Endothelial cell of umbilical vein (primary cell): ENCODE measurements at regions not wholly inside any gene's neighbourhood (a gene's known extent, or its start where the extent isn't known, plus 50 kb on each side); places are given as distances from the start of the nearest gene placed in this dataset.

Source experiments
- BruUV-seq: library from RNA; stranded (reverse); fragments of 400-500 nt; replicated peaks from 2 replicates; lab custom pipeline; 2021; lab: Mats Ljungman, UMichigan
- CTCF ChIA-PET: fragments of 300-600, 350-600 bp; sonication (Branson Sonifier 250); formaldehyde crosslinking; loops from one replicate; lab custom pipeline; 2021; ENCODE audit warnings: antibody characterized with exemption, inconsistent platforms; lab: Charles Lee
- POLR2A ChIA-PET: fragments of 300-600, 350-600 bp; sonication (Branson Sonifier 250); formaldehyde crosslinking; loops from one replicate; lab custom pipeline; 2021; ENCODE audit warnings: antibody characterized with exemption, inconsistent platforms; lab: Charles Lee
- DNase-seq: peaks from one replicate; pipeline ENCODE4 v3.0.0-alpha.2; 2011; ENCODE audit warnings: low read depth, low spot score
- FAIRE-seq: peaks from 2 replicates; lab custom pipeline; 2011; peaks lifted over from hg19 to GRCh38; lab: Jason Lieb, UNC
- H2AFZ ChIP-seq: 2 replicates; pipeline ENCODE4 v1.6.0; 2012; ENCODE audit warnings: low read depth, low read length, control low read depth, inconsistent platforms
- H3K27ac ChIP-seq: 2 replicates; pipeline ENCODE4 v1.5.1; 2011; ENCODE audit warnings: low read depth, mild to moderate bottlenecking, control low read depth, low read length, moderate library complexity; ENCODE audit not compliant: insufficient read depth
- H3K27me3 ChIP-seq, 2 experiments: 2 replicates each; pipeline versions ENCODE4 v1.6.0 to v1.6.1; 2011; ENCODE audit warnings: low read length in 2 of 2, mixed read lengths in 1 of 2; ENCODE audit not compliant: control insufficient read depth in 2 of 2, insufficient read depth in 2 of 2
- H3K36me3 ChIP-seq, 2 experiments: 2 replicates in 1 of 2; 3 replicates in 1 of 2; pipeline ENCODE4 v1.5.1; 2011; ENCODE audit warnings: low read length in 2 of 2, mild to moderate bottlenecking in 1 of 2, moderate library complexity in 1 of 2; ENCODE audit not compliant: control insufficient read depth in 2 of 2, insufficient read depth in 2 of 2; ENCODE audit errors: extremely low read depth in 1 of 2
- H3K4me1 ChIP-seq: 3 replicates; pipeline ENCODE4 v1.5.1; 2011; ENCODE audit warnings: mild to moderate bottlenecking, low read length; ENCODE audit not compliant: control insufficient read depth, insufficient read depth; ENCODE audit errors: extremely low read depth
- H3K4me2 ChIP-seq: 2 replicates; pipeline ENCODE4 v1.6.1; 2011; ENCODE audit warnings: low read length, control low read depth, mixed read lengths; ENCODE audit not compliant: insufficient read depth
- H3K4me3 ChIP-seq, 3 experiments: fragments of 200-600 bp in 1 of 3; sonication (generic), shearing (Covaris generic) in 1 of 3; replicated peaks in 1 of 3; 2 replicates each; pipeline ENCODE4 v1.5.1; 2011 to 2016; ENCODE audit warnings: control low read depth in 3 of 3, low read length in 3 of 3, mild to moderate bottlenecking in 2 of 3, inconsistent platforms in 1 of 3, low read depth in 1 of 3, moderate library complexity in 1 of 3; ENCODE audit not compliant: insufficient read depth in 1 of 3
- H3K79me2 ChIP-seq: 2 replicates; pipeline ENCODE4 v1.6.0; 2012; ENCODE audit warnings: low read length, inconsistent platforms; ENCODE audit not compliant: control insufficient read depth, insufficient read depth
- H3K9ac ChIP-seq: replicated peaks from 2 replicates; pipeline ENCODE3; 2011; ENCODE audit warnings: low read length, control low read depth; ENCODE audit not compliant: insufficient read depth; ENCODE audit errors: extremely low read depth
- H3K9me1 ChIP-seq: replicated peaks from 3 replicates; pipeline ENCODE4 v1.6.0; 2011; ENCODE audit warnings: mild to moderate bottlenecking, low read length; ENCODE audit not compliant: control insufficient read depth, insufficient read depth; ENCODE audit errors: extremely low read depth
- H3K9me3 ChIP-seq: replicated peaks from 2 replicates; pipeline ENCODE4 v1.5.1; 2012; ENCODE audit warnings: low read length, inconsistent platforms; ENCODE audit not compliant: control insufficient read depth, insufficient read depth
- H4K20me1 ChIP-seq: replicated peaks from 2 replicates; pipeline ENCODE3; 2011; ENCODE audit warnings: mild to moderate bottlenecking, low read length; ENCODE audit not compliant: control insufficient read depth, insufficient read depth; ENCODE audit errors: extremely low read depth
- CTCF ChIP-seq, 2 donors: IDR thresholded peaks; 1 replicate in 1 of 2; 2 replicates in 1 of 2; pipeline ENCODE4 v1.5.1; 2011; ENCODE audit warnings: low read length in 2 of 2, mild to moderate bottlenecking in 2 of 2, moderate library complexity in 2 of 2, control low read depth in 1 of 2, inconsistent platforms in 1 of 2, low read depth in 1 of 2; ENCODE audit not compliant: insufficient read depth in 1 of 2; ENCODE audit errors: extremely low read depth in 1 of 2
- EZH2 ChIP-seq: IDR thresholded peaks from 2 replicates; pipeline ENCODE4 v1.6.1; 2012; ENCODE audit warnings: borderline replicate concordance, low read depth, mild to moderate bottlenecking, moderate library complexity, low read length, inconsistent platforms; ENCODE audit not compliant: severe bottlenecking
- FOS ChIP-seq: IDR thresholded peaks from 2 replicates; pipeline ENCODE4 v1.6.1; 2011; ENCODE audit warnings: mild to moderate bottlenecking, low read length, moderate library complexity, borderline replicate concordance; ENCODE audit not compliant: insufficient read depth
- GATA2 ChIP-seq: IDR thresholded peaks from 2 replicates; pipeline ENCODE4 v1.7.0; 2011; ENCODE audit warnings: low read depth, mild to moderate bottlenecking, moderate library complexity, mixed read lengths, low read length; ENCODE audit not compliant: insufficient read length, insufficient read depth
- JUN ChIP-seq: IDR thresholded peaks from 2 replicates; pipeline ENCODE4 v1.6.1; 2011; ENCODE audit warnings: borderline replicate concordance, low read depth; ENCODE audit not compliant: insufficient read length, insufficient read depth
- MAX ChIP-seq: IDR thresholded peaks from 2 replicates; pipeline ENCODE4 v1.6.1; 2011; ENCODE audit not compliant: insufficient read depth, insufficient read length
- MYC ChIP-seq: IDR thresholded peaks from one replicate; pipeline ENCODE4 v1.6.1; 2011; ENCODE audit warnings: mild to moderate bottlenecking, low read depth, low read length
- POLR2A ChIP-seq: IDR thresholded peaks from 2 replicates; pipeline ENCODE4 v1.6.1; 2012; ENCODE audit warnings: low read depth, mild to moderate bottlenecking, control low read depth, low read length
- POLR2AphosphoS5 ChIP-seq: IDR thresholded peaks from 2 replicates; pipeline ENCODE4 v1.6.1; 2012; ENCODE audit warnings: low read depth, mild to moderate bottlenecking, control low read depth, low read length, moderate library complexity; ENCODE audit not compliant: insufficient read depth
- dilution Hi-C: fragments of 300-500 bp; cut with MboI; formaldehyde crosslinking; loops from one replicate; pipeline ENCODE4 v1.15.0; 2019; ENCODE audit warnings: low sequenced_read_pairs; ENCODE audit not compliant: extremely low pct_ligation_motif_present
- intact Hi-C: fragments of 100-400 bp; cut with micrococcal nuclease; formaldehyde crosslinking; loops from one replicate; pipeline ENCODE4 v1.10.0; 2022

GRCh38 chr2:217709478-217710210, 293.2 kb downstream of the TNS1 start:
- no peak overlapping the region for H2AFZ ChIP-seq

GRCh38 chr2:217707131-217707611, 295.6 kb downstream of the TNS1 start:
- Histone ChIP-seq H3K27me3 (peaks cover 0 to 4% of the 10 kb centered on the region in 2 experiments), H3K27ac (no peak overlapping the region), H3K79me2 (no peaks in the 10 kb centered on the region), H3K9me1 (no peaks in the 10 kb centered on the region), H2AFZ (no peak overlapping the region), H3K4me1 (no peaks in the 10 kb centered on the region), H3K4me3 (no peak overlapping the region), H3K4me2 (no peak overlapping the region), H3K9ac (no peak overlapping the region), H3K9me3 (no peaks in the 10 kb centered on the region), H4K20me1 (no peaks in the 10 kb centered on the region), H3K36me3 (no peaks in the 10 kb centered on the region)
- ChIA-PET POLR2A (no interaction called here), CTCF (interaction anchor here (0.8 to 1.1 kb wide), 2 partner anchors 55 to 57 kb away, joined by 3 read pairs; no protein-coding TSS in a partner anchor)
- dilution Hi-C loops: no loop called here
- DNase-seq (no peak), FAIRE-seq (no peak)
- BruUV-seq: no TSS peak
- TF ChIP-seq FOS: no peak
- no peak for TF ChIP-seq EZH2
- no peak for TF ChIP-seq MYC
- TF ChIP-seq POLR2A: no peak
- TF ChIP-seq POLR2AphosphoS5: no peak
- no peak for TF ChIP-seq JUN
- no peak for TF ChIP-seq CTCF (IDR thresholded peaks at IDR 0.05; ENCODE audit: extremely low read depth in 1 of 2, insufficient read depth in 1 of 2, low read depth in 1 of 2, low read length in 2 of 2)
- no peak for TF ChIP-seq MAX
- intact Hi-C loops: no loop called here

More at GRCh38 chr2:217709478-217710210, 293.2 kb downstream of the TNS1 start:
- TF ChIP-seq EZH2 (no peak), GATA2 (no peak), POLR2AphosphoS5 (no peak)
- dilution Hi-C loops: no loop called here
- Histone ChIP-seq H3K79me2 (no peaks in the 10 kb centered on the region), H3K27ac (no peak overlapping the region), H3K9me1 (no peaks in the 10 kb centered on the region), H3K4me3 (no peak overlapping the region), H3K4me1 (no peaks in the 10 kb centered on the region), H3K27me3 (peaks cover 0 to 7% of the 10 kb centered on the region in 2 experiments), H4K20me1 (no peaks in the 10 kb centered on the region), H3K9ac (no peak overlapping the region), H3K4me2 (no peak overlapping the region), H3K9me3 (no peaks in the 10 kb centered on the region), H3K36me3 (no peaks in the 10 kb centered on the region)
- DNase-seq: no peak
- BruUV-seq: no TSS peak
- ChIA-PET POLR2A (no interaction called here), CTCF (interaction anchor here (0.9 to 4.5 kb wide), 3 partner anchors 47 to 198 kb away, joined by 5 to 58 read pairs (median 6); no protein-coding TSS in a partner anchor)
- no peak for FAIRE-seq
- intact Hi-C loops: loop anchor here (5.0 kb wide), 2 partner anchors 567 to 1192 kb away; no protein-coding TSS in a partner anchor
